OCI-LY1 (cell line): ENCODE measurements at regions not wholly inside any gene's neighbourhood (a gene's known extent, or its start where the extent isn't known, plus 50 kb on each side); places are given as distances from the start of the nearest gene placed in this dataset.

Experiments
- CTCF ChIP-seq: fragments of 200-600 bp; sonication (generic), shearing (Covaris generic); IDR thresholded peaks from 2 replicates; pipeline ENCODE4 v1.5.1; 2017; ENCODE audit warnings: mild to moderate bottlenecking, antibody characterized with exemption, low read length, moderate library complexity, mixed read lengths
- EZH2 ChIP-seq: fragments of 200-600 bp; sonication (generic), shearing (Covaris generic); IDR thresholded peaks from 2 replicates; pipeline ENCODE4 v1.8.0; 2017; ENCODE audit warnings: borderline replicate concordance, mixed run types, mild to moderate bottlenecking, antibody characterized with exemption, low read length, moderate library complexity, mixed read lengths

GRCh38 chr14:37988472-37988871 lies 219.2 kb upstream of the SSTR1 start:
- TF ChIP-seq CTCF: no peak
- TF ChIP-seq EZH2: no peak
